Kidney epithelial cell (primary cell): ENCODE measurements at regions not wholly inside any gene's neighbourhood (a gene's known extent, or its start where the extent isn't known, plus 50 kb on each side); places are given as distances from the start of the nearest gene placed in this dataset.
"Not testable (repeated sequence)": the region's sequence is repeated elsewhere in the genome, so short reads cannot be mapped to it uniquely, and the experiment has no call there.

ENCODE experiments used
- DNase-seq: peaks from one replicate; pipeline ENCODE4 v3.0.0-alpha.2; 2010; ENCODE audit warnings: low read depth
- H3K27me3 ChIP-seq: 2 replicates; pipeline ENCODE4 v1.6.0; 2011; ENCODE audit warnings: low read length; ENCODE audit not compliant: control insufficient read depth, insufficient read depth
- H3K36me3 ChIP-seq: 2 replicates; pipeline ENCODE4 v1.5.1; 2011; ENCODE audit warnings: low read length; ENCODE audit not compliant: control insufficient read depth, insufficient read depth
- H3K4me3 ChIP-seq: 2 replicates; pipeline ENCODE4 v1.5.1; 2011; ENCODE audit warnings: low read depth, mild to moderate bottlenecking, control low read depth, low read length
- TF ChIP-seq, protein P1 (sequence below): IDR thresholded peaks from 2 replicates; pipeline ENCODE4 v1.5.1; 2011; ENCODE audit warnings: mild to moderate bottlenecking, moderate library complexity, low read length, control low read depth, inconsistent platforms; ENCODE audit not compliant: insufficient read depth, poor library complexity, severe bottlenecking

DNA sequence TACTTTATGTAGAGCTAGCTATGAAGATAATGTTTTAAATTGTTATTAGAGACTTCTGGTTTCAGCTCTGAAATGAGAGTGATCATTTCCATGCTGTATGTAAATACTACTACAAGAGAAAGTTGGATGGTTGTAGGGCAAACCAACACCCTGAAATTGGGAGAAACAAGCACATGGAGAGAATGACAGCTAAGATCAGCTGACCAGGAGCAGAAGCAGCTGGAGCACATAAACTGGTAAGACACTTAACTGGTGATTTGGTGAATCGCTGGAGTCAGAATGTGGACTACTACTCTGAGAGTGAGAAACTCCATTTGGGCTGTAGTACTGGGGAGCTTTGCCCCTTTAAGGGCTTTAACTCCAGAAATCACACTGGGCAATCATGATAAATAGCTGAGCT, 226.8 kb downstream of the RND3 start:
- Histone ChIP-seq H3K4me3 (no peak overlapping the region), H3K36me3 (no peaks in the 10 kb centered on the region), H3K27me3 (no peaks in the 10 kb centered on the region)
- DNase-seq: no peak
- TF ChIP-seq, protein P1, sequence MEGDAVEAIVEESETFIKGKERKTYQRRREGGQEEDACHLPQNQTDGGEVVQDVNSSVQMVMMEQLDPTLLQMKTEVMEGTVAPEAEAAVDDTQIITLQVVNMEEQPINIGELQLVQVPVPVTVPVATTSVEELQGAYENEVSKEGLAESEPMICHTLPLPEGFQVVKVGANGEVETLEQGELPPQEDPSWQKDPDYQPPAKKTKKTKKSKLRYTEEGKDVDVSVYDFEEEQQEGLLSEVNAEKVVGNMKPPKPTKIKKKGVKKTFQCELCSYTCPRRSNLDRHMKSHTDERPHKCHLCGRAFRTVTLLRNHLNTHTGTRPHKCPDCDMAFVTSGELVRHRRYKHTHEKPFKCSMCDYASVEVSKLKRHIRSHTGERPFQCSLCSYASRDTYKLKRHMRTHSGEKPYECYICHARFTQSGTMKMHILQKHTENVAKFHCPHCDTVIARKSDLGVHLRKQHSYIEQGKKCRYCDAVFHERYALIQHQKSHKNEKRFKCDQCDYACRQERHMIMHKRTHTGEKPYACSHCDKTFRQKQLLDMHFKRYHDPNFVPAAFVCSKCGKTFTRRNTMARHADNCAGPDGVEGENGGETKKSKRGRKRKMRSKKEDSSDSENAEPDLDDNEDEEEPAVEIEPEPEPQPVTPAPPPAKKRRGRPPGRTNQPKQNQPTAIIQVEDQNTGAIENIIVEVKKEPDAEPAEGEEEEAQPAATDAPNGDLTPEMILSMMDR: no peak

DNA sequence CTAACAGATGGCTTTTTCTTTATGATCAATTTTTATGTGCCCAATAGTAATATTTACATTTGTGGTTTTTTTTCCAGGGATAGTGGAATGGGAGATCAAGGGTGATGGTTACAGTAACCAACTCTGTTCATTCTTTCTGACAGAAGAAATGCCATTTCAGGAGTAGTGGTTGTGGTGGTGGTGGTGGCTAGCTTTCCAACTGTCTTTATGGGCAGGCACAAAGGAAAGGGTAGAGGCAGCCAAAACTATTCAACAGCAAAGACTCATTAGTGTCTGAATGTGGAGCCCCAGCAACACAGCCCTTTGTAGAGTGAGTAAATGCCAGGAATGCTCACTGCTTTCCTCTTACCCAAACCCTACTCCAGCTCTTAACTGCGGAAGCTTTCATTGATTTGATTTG, 227.7 kb downstream of the RND3 start:
- TF ChIP-seq, protein P1: no peak
- H3K27me3 ChIP-seq: no peaks in the 10 kb centered on the region
- no peak overlapping the region for H3K4me3 ChIP-seq
- no peaks in the 10 kb centered on the region for H3K36me3 ChIP-seq
- no peak for DNase-seq

- H3K27me3 ChIP-seq: no peaks in the 10 kb centered on the region
- TF ChIP-seq, protein P1: no peak
- DNase-seq: no peak
- no peak overlapping the region for H3K4me3 ChIP-seq
- no peaks in the 10 kb centered on the region for H3K36me3 ChIP-seq
Observed at GRCh38 chr2:150258781-150259307, 228.6 kb downstream of the RND3 start.

DNA sequence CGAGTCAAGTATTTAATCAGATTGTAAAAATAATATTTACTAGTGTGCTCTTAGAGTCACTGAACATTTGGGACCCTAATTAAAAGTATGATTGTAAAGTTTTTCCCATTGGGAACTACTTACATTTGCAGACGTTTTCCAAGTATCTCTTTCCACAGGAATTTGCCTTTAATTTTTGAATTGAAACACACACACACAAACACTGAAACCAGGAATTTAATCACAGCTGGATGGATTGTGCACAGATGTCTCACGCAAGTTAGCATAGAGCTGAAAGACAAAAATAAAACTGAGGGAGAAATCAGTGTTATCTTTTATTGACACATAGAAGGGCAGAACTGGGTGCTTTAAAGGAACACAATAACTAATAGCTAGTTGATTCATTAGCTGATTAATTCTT, 230.7 kb downstream of the RND3 start:
- no peak overlapping the region for H3K4me3 ChIP-seq
- DNase-seq: no peak
- TF ChIP-seq, protein P1: no peak
- no peaks in the 10 kb centered on the region for H3K36me3 ChIP-seq
- no peaks in the 10 kb centered on the region for H3K27me3 ChIP-seq

GRCh38 chr2:150255528-150255927, 231.9 kb downstream of the RND3 start:
- no peaks in the 10 kb centered on the region for H3K27me3 ChIP-seq
- no peak overlapping the region for H3K4me3 ChIP-seq
- TF ChIP-seq, protein P1: no peak
- no peak for DNase-seq
- no peaks in the 10 kb centered on the region for H3K36me3 ChIP-seq

GRCh38 chr2:150249735-150250134, 237.7 kb downstream of the RND3 start:
- DNase-seq, H3K4me3 ChIP-seq, H3K36me3 ChIP-seq, H3K27me3 ChIP-seq: not testable (repeated sequence)
